OCI-LY1 (cell line): ENCODE measurements at regions not wholly inside any gene's neighbourhood (a gene's known extent, or its start where the extent isn't known, plus 50 kb on each side); places are given as distances from the start of the nearest gene placed in this dataset.

Source experiments
- CTCF ChIP-seq: fragments of 200-600 bp; sonication (generic), shearing (Covaris generic); IDR thresholded peaks from 2 replicates; pipeline ENCODE4 v1.5.1; 2017; ENCODE audit warnings: mild to moderate bottlenecking, antibody characterized with exemption, low read length, moderate library complexity, mixed read lengths
- EZH2 ChIP-seq: fragments of 200-600 bp; sonication (generic), shearing (Covaris generic); IDR thresholded peaks from 2 replicates; pipeline ENCODE4 v1.8.0; 2017; ENCODE audit warnings: borderline replicate concordance, mixed run types, mild to moderate bottlenecking, antibody characterized with exemption, low read length, moderate library complexity, mixed read lengths

DNA sequence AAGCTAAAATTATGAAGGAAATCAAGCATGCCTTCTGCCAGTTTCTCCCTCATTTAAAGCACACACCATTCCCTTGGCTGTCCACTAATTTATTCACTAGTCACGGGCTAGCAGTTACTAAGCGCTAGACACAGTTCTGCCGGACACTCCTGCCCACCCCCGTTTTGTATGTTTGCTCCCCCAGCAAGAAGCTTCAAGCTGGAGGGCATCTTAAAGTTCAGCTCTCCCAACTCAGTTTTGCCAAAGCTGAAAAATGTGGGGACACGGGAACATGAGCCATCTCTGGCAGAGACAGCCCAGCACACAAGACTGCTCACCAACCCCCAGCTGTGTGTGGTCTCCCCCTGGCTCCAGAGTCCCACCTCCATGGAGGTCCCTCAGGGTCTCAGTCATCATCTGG is 263.6 kb downstream of the BRD1 start:
- TF ChIP-seq CTCF, result no peak
- no peak for TF ChIP-seq EZH2
